Uterus (tissue), 3 donors: ENCODE measurements at regions not wholly inside any gene's neighbourhood (a gene's known extent, or its start where the extent isn't known, plus 50 kb on each side); places are given as distances from the start of the nearest gene placed in this dataset.

Experiments
- DNase-seq, 2 donors: peaks; one replicate each; pipeline ENCODE4 v3.0.0-alpha.2; 2019 to 2020
- H3K27ac ChIP-seq, 2 donors: fragments of 200-600 bp; sonication (generic); 1 replicate in 1 of 2; 2 replicates in 1 of 2; pipeline ENCODE4 v1.5.1; 2016 to 2018
- H3K27me3 ChIP-seq, 2 donors: fragments of 200-600 bp; sonication (generic); one replicate each; pipeline ENCODE4 v1.5.1; 2018 to 2019; ENCODE audit warnings: control low read depth in 1 of 2
- H3K36me3 ChIP-seq, 2 donors: fragments of 200-600 bp; sonication (generic); one replicate each; pipeline ENCODE4 v1.5.1; 2019; ENCODE audit warnings: control low read depth in 1 of 2
- H3K4me1 ChIP-seq, 2 donors: fragments of 200-600 bp; sonication (generic); one replicate each; pipeline ENCODE4 v1.5.1; 2018 to 2019; ENCODE audit warnings: control low read depth in 1 of 2
- H3K4me3 ChIP-seq, 2 donors: fragments of 200-600 bp; sonication (generic); 1 replicate in 1 of 2; 2 replicates in 1 of 2; pipeline ENCODE4 v1.5.1; 2018 to 2019; ENCODE audit warnings: mild to moderate bottlenecking in 1 of 2
- H3K9me3 ChIP-seq, 2 donors: fragments of 200-600 bp; sonication (generic); one replicate each; pipeline ENCODE4 v1.5.1; 2019; ENCODE audit warnings: control low read depth in 1 of 2
- POLR2A ChIP-seq, 2 donors: fragments of 450-650 bp; IDR thresholded peaks; one replicate each; pipeline ENCODE4 v1.6.1; 2016; ENCODE audit warnings: antibody characterized with exemption in 2 of 2, mild to moderate bottlenecking in 1 of 2, moderate library complexity in 1 of 2
- intact Hi-C: fragments of 100-400 bp; cut with DNase I; formaldehyde crosslinking; loops from one replicate; pipeline ENCODE4 v1.15.1; 2023; ENCODE audit warnings: low total_unique reads
- TF ChIP-seq, protein P1 (sequence below), 4 experiments: fragments of 200-600 bp in 2 of 4; fragments of 450-650 bp in 2 of 4; sonication (generic) in 2 of 4; IDR thresholded peaks; one replicate each; pipeline ENCODE4 v1.5.1; 2016 to 2019; ENCODE audit warnings: antibody characterized with exemption in 4 of 4, mild to moderate bottlenecking in 2 of 4, moderate library complexity in 1 of 4
- donor health status: DM: yes; HTN: yes; CAD: no.

DNA sequence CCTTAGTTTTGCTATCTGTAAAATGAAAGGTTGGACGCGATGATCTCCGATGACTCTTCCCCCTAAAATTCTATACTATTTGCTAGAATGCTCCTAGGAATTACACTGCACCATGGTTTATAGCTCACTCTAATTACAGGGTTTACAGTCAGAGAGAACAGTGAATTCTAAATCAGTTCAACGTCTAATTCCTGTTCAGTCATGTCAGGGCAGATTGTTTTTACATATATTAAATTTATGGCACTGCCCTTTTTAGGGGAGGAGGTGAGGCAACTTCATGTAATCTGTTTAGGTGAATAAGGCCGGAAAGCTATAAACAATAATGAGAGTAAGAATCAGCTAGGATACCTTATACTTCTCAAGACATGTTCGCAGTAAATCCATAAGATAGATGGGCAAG is 293.9 kb downstream of the BAMBI start:
- H3K4me1 ChIP-seq = no peaks in the 10 kb centered on the region
- no peak for TF ChIP-seq POLR2A (IDR thresholded peaks at IDR 0.05)
- TF ChIP-seq, protein P1, sequence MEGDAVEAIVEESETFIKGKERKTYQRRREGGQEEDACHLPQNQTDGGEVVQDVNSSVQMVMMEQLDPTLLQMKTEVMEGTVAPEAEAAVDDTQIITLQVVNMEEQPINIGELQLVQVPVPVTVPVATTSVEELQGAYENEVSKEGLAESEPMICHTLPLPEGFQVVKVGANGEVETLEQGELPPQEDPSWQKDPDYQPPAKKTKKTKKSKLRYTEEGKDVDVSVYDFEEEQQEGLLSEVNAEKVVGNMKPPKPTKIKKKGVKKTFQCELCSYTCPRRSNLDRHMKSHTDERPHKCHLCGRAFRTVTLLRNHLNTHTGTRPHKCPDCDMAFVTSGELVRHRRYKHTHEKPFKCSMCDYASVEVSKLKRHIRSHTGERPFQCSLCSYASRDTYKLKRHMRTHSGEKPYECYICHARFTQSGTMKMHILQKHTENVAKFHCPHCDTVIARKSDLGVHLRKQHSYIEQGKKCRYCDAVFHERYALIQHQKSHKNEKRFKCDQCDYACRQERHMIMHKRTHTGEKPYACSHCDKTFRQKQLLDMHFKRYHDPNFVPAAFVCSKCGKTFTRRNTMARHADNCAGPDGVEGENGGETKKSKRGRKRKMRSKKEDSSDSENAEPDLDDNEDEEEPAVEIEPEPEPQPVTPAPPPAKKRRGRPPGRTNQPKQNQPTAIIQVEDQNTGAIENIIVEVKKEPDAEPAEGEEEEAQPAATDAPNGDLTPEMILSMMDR (IDR thresholded peaks at IDR 0.05) = no peak

DNA sequence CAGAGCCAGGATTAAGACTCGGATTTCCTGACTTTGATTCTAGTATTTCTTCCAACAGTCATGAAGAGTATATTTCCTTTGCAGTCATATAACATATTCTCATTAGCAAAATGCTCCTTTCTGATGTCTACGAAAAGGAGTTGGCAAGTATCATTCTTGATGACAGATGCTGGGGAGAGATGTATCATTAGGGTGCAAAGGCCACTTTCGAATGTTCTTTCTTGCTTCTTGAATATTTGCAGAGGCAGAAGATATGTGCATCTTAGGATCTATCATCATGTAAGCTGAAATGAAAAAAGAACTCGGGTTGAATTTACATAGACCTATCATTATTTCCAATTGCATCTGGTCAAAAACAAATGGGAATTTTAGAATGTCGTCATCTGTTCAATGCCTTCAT is 294.4 kb downstream of the BAMBI start:
- H3K27ac ChIP-seq = no peak overlapping the region
- TF ChIP-seq, protein P1 (IDR thresholded peaks at IDR 0.05) = no peak
- no peak for TF ChIP-seq POLR2A (IDR thresholded peaks at IDR 0.05)
- H3K27me3 ChIP-seq = no peaks in the 10 kb centered on the region
- no peak for DNase-seq
- intact Hi-C loops = no loop called here
- H3K4me1 ChIP-seq = no peaks in the 10 kb centered on the region
- H3K9me3 ChIP-seq = no peaks in the 10 kb centered on the region
- no peak overlapping the region for H3K4me3 ChIP-seq
- no peaks in the 10 kb centered on the region for H3K36me3 ChIP-seq

More for the DNA sequence above, 293.9 kb downstream of the BAMBI start:
- Histone ChIP-seq H3K27me3 (no peaks in the 10 kb centered on the region), H3K4me3 (no peak overlapping the region), H3K9me3 (no peaks in the 10 kb centered on the region), H3K36me3 (no peaks in the 10 kb centered on the region), H3K27ac (no peak overlapping the region)
- no peak for DNase-seq
- intact Hi-C loops = no loop called here

DNA sequence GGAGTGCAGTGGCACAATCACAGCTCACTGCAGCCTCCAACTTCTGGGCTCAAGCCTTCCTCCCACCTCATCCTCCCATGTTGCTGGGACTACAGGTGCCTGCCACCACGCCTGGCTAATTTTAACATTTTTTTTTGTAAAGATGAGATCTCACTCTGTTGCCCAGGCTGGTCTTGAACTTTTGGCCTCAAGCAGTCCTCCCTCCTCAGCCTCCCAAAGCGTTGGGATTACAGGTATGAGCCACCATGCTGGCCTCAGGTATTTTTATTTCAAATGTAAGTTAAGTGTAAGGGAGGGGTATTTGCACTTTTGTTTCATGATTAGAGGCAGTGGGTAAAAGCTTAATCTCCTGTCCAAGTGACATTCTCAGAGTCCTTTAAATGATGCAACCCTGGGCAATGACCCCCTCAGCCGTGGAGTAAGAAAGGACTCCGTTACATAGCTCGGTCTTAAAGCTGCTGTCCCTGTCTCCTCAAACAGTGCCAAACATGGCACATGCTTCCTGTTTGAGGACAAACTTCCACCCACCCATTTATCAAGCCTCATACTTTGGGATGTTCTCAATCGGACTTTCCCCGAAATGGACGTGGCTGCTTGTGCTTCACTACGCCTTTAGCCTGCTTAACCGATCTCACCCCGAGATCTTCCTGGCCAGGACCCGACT is 296.1 kb downstream of the BAMBI start:
- no peak for TF ChIP-seq POLR2A (IDR thresholded peaks at IDR 0.05)
- TF ChIP-seq, protein P1 (IDR thresholded peaks at IDR 0.05) = no peak
- H3K36me3 ChIP-seq = no peaks in the 10 kb centered on the region
- no peak overlapping the region for H3K27ac ChIP-seq
- H3K27me3 ChIP-seq = no peaks in the 10 kb centered on the region
- intact Hi-C loops = no loop called here
- no peaks in the 10 kb centered on the region for H3K9me3 ChIP-seq
- no peak for DNase-seq
- no peak overlapping the region for H3K4me3 ChIP-seq
- no peaks in the 10 kb centered on the region for H3K4me1 ChIP-seq

DNA sequence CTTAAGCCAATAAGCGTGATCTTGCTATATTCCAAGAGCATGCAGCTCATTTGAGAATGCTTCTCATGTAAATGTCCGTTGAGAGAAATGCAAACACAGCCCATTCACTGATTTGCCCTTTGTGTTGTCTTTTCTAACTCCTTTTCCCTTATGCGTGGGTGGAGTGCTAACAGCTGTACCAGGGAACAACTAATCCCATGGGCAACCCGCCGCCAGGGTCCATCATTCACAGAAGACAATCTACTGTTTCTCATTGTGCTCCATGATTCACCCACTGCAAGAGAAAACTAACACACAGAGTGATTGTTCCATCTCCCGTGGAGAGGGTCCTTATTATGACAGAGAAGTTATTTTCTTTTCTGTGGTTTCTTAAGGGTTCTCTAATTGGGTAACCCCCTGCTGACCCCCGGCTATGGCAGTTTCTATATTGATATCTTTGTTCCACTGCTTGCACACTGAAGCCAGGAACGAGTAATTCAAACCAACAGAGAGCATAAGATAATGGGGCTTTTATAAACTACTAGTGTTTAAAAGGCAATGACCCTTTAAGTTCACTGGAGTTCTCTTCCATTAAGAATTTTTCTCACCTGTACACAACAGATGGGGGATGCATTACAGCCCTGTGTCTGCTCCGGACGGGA is 298.7 kb downstream of the BAMBI start:
- H3K4me3 ChIP-seq = no peak overlapping the region
- DNase-seq = no peak
- H3K9me3 ChIP-seq = no peaks in the 10 kb centered on the region

DNA sequence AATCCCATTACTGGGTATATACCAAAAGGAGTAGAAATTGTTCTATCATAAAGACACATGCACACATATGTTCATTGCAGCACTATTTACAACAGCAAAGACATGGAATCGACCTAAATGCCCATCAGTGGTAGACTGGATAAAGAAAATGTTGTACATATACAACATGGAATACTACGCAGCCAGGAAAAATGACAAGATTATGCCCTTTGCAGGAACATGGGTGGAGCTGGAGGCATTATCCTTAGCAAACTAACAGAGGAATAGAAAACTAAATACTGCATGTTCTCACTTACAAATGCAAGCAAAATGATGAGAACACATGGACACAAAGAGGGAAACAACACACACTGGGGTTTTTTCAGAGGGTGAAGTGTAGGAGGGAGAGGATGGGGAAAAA is 300.2 kb downstream of the BAMBI start:
- DNase-seq = no peak
- Histone ChIP-seq H3K27ac (no peak overlapping the region), H3K36me3 (no peaks in the 10 kb centered on the region), H3K9me3 (no peaks in the 10 kb centered on the region), H3K4me1 (no peaks in the 10 kb centered on the region), H3K27me3 (no peaks in the 10 kb centered on the region), H3K4me3 (no peak overlapping the region)
- TF ChIP-seq, protein P1 (IDR thresholded peaks at IDR 0.05) = no peak
- TF ChIP-seq POLR2A (IDR thresholded peaks at IDR 0.05) = no peak
- intact Hi-C loops = no loop called here

More for the DNA sequence above, 298.7 kb downstream of the BAMBI start:
- H3K36me3 ChIP-seq = no peaks in the 10 kb centered on the region
- intact Hi-C loops = no loop called here
- H3K27ac ChIP-seq = no peak overlapping the region
- no peaks in the 10 kb centered on the region for H3K27me3 ChIP-seq
- no peak for TF ChIP-seq POLR2A (IDR thresholded peaks at IDR 0.05)
- TF ChIP-seq, protein P1 (IDR thresholded peaks at IDR 0.05) = no peak
- no peaks in the 10 kb centered on the region for H3K4me1 ChIP-seq
